CD4-positive, alpha-beta T cell treated with Interleukin-17A for 4 hours (primary cell): ENCODE measurements at regions not wholly inside any gene's neighbourhood (a gene's known extent, or its start where the extent isn't known, plus 50 kb on each side); places are given as distances from the start of the nearest gene placed in this dataset.

Experiments
- DNase-seq: peaks from one replicate; pipeline ENCODE4 v3.0.0-alpha.2; 2020; ENCODE audit warnings: mixed read lengths

DNA sequence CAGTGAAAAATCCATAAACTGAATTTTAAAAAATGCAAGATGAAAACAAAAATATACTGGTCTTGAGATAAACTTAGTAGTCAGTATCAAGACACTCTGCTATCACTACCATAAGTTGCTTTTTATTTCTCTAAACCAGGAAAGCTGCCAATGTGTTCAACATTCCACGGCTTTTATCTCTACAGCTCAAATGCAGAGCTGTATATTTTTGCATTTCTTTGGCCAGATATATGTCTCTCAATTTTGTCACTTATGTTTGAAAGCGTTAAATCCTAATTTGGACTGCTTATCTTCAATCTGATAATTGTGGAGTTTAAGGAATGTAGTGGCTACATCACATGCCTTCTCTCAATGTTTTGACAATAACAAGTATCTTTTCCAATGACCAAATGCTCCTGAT, 609.5 kb downstream of the EPHA4 start:
- DNase-seq: no peak

DNA sequence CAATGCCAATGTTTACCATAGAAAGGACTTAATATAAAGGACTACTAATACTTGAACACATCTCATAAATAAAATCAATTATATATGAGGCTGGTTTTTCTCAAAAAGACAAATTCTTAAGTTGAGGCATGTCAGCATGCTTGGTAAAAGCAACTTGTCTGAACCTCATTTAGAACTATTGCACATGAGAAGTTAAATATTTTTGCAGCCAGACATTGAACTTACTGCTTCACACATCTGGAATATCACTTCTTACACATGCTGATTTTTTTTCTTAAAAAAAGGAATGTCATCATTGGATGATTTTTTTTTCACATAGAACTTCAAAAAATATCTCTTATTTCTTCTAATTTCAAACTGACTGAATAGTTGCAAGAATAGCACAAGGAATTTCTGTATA, 609.0 kb downstream of the EPHA4 start:
- no peak for DNase-seq

DNA sequence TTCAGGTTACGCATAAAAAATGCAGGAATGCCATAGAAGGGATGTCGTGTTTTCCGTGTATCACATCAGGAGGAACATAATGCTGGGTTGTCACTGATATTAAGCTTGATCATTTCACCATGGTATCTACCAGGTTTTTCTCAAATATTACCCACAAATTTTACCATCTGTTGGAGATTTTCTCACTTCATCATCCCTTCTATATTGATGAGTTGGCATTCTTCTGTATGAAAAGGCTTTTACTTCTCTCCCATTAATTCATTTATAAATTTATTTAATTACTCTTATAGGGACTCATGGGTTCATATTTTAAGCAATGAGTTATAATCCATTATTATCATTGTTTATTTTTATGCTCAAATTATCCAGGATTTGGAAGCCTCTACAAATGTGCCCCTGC, 608.2 kb downstream of the EPHA4 start:
- DNase-seq: no peak

DNA sequence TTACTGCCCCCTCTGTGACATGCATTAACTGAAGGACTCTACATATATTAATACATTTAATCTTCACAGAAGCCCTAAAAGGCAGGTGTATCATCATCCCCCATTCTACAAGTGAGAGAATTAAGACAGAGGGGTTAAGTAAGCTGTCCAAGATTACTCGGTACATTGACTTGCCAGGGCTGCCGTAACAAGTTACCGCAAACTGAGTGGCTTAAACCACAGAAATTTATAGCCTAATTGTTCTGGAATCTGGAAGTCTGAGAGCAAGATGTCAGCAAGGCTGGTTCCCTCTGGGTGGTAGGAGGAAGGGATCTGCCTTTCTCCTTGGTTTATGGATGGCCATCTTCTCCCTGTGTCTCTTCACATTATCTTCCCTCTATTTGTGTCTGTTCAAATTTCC, 605.5 kb downstream of the EPHA4 start:
- no peak for DNase-seq

DNA sequence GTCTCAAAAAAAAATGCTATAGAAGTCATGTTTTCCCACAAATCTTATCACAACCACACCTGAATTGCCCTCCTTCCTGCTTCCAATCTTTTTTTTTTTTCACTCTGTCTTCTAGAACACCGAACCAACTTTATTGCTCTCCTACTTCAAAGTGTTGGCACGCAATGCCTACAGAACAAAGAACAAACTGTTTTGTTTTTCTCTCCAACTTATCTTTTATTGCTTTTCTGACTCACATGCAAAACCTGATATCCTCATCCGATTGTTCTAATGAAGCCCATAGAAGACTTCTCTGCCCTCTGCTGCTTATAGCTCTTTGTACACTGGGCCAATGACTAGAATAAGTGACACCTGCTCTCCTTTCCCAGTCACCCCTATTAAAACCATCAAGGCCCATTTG, 602.8 kb downstream of the EPHA4 start:
- DNase-seq: no peak

DNA sequence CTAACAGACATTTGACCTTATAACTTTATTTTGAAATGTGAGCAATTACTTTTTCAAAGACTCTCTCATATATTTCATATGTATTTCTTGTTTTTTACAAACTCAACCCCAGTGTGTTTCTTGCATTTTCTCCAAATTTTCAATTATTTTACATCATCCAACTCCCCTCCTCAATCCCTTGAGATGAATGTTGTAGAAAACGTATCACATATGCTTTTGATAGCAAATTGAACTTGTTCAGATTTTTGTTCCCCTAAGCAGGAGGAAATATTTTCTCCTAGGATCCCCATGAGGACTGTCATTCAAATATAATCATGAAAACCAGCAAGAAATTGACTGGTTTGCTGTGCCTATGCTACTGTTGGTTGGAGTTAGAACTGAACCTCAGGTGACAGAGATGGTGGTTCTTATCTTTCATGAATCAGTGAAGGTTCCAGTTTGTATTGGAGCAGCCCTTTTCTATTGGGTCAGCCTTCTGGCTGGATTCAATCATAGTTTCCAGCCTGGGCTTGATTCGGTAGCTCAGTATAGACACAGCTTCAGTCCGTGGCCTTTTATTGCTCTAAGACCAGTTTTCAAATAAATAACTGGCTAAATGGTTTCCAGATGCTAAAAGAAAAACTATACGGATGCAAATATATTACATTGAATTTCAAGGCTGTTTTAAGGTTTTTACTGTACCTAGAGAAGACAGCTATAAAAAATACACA, 591.0 kb downstream of the EPHA4 start:
- no peak for DNase-seq

DNA sequence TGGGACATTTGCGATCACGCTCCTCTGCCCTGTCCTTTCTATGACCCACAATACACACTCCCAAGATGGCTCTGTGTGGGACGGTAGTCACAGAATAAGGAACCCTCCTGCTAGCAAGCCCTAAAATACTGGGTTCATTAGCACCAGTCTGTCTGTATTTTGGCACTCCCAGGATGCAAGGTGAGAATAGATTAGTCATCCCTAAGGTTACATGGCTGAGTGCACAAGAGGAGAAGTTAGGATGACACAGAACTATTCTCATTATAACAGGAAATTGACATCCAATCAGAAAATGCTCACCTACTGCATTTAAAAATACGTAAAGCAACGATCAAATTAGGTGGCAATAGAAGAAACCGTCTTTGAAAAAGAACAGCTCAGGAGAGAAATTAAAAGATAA, 590.2 kb downstream of the EPHA4 start:
- DNase-seq: no peak

DNA sequence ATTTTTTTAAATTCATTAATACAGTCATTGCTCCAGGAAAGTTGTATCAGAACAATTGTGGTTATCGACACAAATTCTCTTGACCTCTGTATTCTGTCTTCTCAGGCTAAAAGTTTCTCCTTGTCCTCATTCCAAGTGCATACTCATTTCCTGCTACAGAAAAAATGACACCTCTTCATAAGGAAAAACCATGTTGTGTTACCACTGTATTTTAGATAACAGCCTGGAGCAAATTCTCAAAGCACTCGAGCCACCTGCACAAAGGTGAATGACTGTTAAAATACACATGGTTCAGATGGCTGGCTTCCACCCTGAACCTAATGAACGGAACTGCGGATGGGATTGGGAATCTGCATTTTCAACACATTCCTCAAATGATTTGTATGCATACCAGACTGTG, 586.5 kb downstream of the EPHA4 start:
- no peak for DNase-seq

DNA sequence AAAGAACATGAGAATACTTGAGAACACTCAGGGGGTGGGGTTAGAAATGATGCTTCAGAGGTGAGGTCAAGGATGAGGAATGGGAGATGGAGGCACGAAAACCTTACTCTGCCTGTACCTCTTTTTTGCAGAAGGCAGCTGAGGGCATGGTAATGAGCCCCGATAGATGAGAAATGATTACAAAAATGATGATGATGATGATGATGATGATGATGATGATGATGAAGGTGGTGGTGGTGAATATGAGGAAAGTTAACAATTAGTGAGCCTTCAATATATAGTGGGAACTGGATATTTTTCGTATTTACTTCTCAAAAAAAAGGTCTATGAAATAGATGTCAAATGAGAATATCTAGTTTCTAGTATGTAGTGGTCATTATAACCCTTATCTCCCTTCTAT, 584.3 kb downstream of the EPHA4 start:
- no peak for DNase-seq

DNA sequence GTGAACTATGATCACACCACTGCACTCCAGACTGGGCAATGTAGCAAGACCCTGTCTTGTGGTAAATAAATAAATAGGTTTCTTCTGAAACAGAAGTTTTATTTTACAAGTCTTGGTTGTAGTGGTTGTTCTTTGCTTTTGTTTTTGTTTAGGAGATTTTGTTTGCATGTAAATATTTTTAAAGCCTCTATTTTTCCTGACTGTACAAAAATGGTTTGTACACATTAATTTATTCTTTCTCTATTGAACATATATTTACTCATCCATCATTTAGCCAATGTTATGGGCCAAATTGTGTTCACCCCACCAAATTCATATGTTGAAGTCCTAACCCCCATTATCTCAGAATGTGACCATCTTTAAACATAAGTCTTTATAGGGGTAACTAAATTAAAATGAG, 580.1 kb downstream of the EPHA4 start:
- DNase-seq: no peak

DNA sequence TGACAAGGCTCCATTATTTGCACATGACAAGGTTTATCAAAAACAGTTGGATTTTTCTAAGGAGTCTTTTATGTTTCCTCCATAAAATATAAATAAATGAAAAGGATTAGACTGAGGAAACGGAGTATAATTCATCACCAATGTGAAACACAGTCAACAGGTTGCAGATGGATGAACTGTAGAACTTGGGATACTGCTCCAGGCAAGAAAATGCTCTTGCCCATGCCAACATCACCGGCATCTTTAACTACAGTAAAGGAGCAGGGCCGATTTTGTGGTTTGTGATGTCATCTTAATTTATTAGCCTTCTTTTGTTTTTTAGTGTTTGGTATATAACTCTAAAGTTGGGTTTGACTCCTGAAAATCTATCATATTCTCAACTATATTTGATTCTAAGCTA, 577.3 kb downstream of the EPHA4 start:
- DNase-seq: no peak

DNA sequence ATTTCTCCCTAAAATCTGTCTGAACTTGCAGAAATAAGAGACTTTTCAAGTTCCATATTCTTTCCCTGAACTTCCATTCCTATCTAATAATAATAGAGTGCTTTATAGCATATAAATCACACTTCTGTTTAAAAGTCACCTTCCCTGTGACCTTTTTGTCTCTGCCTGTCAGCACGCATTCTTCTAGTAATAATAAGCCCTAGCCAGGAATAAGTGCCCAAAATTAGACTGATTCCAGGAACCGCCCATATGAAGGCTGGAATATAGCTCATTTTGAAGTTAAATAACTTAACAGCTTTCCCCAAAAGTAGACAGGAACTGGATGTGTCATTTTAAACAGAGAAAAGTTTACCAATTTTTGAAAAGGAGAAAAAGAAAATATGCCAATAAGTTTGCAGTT, 576.5 kb downstream of the EPHA4 start:
- DNase-seq: no peak

DNA sequence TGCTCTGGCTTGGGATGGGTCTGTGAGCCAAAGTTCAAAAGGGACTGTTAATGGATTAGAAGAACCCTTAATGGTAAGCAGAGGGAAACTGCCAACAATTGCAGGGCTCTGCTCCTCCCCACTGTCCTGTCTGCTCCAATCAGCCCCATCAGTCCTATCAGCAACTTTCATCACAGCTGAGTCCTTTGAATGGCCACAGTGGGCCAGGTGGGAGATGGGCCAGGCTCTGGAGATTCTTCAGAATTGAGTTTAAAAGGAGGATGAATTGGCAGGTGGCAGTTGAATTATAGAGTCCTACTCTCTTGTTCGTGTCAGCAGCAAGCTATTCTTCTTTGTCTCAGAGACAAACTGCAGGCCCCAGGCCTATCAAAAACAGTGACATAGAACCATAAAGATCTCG, 573.9 kb downstream of the EPHA4 start:
- no peak for DNase-seq

DNA sequence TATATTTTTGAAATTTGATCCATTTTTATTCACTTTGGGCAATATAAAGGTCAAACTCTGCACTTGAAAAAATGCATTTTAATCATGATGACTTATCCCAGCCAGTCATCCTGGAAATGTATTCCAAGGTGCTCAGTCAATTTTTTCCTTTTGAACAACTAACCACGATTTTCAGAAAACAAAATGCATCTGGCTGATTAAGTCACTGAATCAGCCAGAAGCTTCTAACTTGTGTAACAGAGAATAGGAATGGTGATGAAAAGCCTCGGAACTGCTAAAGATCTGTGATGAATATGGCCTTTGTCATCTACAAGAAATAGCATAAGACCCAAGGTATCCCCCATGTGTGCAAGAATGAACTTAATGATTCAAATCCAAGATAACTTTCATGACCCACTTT, 572.7 kb downstream of the EPHA4 start:
- no peak for DNase-seq

DNA sequence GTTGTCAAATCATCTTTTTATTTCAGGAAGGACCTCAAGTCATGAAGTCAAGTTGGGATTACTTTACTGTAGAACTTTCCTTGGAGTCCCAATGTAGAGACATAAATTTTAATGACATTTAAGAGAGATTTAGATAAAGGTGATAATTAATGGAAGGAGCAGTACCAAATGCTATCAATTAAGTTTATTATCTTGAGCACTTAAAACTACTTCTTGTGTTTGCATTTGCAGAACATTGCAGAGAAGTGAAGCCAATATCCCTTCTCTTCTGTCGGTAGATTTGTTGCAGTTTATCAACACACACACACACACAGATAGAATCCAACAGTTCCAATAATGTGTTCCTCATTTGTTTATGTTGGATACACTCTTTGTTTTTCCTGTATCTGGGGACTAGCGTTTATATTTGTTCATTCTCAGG, 570.7 kb downstream of the EPHA4 start:
- DNase-seq: no peak

DNA sequence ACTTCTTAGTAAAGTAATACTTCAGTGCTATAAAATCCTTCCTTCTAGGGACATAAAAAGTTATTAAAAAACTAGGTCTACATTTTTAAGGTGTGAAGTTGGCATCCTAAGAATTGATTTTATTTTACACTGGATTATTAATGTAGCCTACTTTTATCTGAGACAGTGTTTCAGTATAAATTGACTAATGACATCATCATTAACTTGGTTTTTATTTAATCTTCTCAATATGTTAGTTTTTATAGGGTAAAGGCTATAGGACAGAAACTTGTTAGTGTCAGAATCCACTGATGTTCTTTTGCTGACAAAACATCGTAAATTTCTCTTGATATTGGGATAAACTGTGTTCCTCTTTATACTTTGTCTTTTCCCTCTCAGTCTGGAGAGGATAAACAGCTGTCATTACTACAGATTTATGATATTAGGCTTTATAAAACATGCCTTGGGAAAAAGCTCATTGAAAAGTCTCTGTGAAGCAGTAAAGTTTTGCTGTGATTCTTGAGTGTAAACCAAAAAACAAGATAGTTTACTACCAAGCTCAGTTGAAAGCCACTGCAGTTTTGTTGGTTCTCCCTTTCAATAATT, 569.9 kb downstream of the EPHA4 start:
- no peak for DNase-seq

DNA sequence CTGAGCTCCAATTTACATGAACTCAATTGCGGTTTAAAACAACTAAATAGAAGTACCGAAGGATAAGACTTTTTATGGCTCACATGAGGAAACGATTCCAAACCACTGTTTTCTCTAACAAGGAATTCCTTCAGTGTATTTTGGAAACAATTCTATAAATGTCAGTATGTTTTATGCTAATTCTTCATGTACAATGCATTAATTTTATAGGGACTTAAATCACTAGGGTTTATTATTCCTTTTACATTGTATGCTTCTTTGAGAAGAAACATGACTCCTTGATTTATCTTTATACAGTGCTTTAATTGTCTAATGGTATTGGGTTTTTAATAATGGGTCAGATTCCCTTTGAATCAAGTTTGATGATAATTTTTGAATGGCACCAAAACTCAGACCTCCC, 566.8 kb downstream of the EPHA4 start:
- no peak for DNase-seq

DNA sequence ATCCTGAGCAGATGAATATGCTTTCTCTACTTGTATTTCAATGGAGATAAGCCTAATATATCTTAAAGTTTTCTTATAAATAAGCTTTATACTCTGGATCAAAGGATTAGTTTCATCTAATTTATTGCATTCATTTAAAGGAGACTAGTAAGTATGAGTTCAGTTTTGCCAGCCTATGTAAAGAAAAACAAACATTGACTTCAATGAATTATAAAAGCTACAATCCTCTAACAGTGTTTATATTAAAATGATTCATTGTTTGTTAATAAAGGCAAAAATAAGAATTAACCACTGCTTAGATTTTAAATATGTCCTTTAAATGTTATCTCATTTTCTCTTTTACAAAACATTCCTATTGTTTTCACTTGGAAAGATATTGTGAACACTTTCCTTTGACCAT, 566.0 kb downstream of the EPHA4 start:
- no peak for DNase-seq

DNA sequence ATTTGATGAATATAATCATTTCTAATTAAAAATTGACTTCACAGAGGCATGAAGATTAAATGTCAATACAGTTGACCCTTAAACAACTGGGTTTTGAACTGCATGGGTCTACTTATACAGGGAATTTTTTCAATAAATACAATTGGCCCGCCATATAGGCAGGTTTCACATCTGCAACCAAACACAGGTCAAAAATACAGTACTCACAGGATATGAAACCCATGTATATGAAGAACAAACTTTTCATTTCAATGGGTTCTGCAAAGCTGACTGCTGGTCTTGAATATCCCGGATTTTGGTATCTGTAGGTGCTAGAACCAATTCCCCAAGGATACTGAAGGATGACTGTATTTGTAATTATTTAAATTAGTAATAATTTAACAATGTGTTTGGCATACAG, 555.6 kb downstream of the EPHA4 start:
- DNase-seq: no peak

DNA sequence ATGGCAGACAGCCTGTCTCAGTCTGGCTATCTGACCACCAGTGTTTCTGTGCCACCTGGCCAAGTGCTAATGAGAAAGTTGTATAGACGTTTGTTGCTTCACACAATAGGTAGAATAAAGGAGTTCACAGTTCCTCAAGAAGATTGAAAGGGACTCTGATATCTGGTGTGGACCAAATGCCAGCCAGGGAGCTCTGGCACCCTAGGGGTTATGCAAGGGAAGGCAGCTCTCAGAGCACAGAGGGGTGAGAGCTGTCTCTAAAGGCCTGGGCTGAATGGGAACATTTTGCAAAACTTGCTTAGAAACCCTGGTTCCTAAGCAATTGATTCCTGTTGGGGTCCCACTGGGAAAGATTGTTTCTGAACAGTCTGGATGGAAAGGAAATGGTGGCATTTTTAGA, 553.8 kb downstream of the EPHA4 start:
- no peak for DNase-seq

DNA sequence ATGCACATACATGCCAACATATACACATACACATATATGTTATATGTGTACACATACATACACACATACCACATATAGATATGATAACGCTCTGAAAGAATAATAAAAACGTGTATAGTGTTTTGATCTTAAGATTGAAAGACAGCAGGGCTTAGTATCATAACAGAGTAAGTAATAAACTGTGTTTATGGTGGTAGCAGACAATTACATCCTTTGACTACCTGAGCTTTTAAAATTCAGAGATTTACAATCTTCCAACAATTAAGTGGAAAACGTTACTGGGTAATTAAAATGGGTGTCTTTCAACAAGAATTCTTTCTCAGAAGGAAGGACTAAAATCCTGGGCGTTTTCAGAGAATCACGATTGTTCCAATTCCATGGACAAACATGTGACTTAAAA, 552.4 kb downstream of the EPHA4 start:
- DNase-seq: no peak

DNA sequence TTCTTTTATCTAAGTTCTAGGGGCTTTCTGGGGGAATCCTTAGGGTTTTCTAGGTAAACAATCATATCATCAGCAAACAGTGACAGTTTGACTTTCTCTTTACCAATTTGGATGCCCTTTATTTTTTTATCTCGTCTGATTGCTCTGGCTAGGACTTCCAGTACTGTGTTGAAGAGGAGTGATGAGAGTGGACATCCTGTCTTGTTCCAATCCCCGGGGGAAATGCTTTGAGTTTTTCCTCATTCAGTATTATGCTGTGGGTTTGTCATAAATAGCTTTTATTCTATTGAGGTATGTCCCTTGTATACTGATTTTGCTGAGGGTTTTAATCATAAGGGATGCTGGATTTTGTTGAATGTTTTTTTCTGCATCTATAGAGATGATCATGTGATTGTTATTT, 549.5 kb downstream of the EPHA4 start:
- no peak for DNase-seq

DNA sequence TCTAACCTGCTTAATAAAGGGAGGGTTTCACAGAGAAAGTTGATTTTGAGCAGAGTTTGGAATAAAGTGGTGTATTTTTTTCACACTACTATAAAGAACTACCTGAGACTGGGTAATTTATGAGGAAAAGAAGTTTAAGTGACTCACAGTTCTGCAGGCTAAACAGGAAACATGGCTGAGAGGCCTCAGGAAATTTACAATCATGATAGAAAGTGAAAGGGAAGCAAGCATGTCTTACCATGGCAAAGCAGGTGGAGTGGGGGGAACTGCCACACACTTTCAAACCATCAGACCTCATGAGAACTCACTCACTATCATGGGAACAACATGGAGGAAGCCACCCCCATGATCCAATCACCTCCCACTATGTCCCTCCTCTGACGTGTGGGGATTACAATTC, 546.7 kb downstream of the EPHA4 start:
- no peak for DNase-seq

DNA sequence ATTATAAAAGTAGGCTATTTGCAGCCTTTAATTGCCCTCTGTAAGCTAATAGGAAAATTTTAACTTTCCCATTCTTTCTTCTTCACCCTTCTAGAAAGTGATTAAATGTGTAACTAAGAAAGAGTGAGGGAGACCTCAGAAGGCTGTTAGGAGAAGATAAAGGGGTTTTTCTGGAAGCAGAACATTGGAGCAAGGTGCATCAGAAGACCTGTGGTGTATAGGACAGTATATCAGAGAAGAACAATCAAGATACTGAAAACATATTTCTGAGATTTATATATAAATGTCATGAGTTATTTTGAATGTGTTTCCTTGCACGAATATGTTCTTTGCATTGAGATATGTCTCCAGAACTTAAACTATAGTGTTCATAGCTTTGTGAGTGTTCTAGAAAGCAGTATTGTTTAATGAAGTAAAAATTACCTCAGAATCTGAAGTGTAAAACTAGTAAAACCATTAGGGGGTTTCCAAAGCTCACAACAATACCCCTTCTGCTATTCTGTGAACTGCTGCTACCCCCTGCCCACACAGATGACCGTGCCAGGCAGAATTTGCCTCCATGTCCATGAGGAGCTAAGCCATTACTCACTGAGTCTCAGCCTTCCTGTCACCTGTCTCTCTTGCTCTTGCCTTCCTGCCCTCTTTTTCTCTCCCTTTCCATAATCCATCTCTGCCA, 537.9 kb downstream of the EPHA4 start:
- DNase-seq: no peak

DNA sequence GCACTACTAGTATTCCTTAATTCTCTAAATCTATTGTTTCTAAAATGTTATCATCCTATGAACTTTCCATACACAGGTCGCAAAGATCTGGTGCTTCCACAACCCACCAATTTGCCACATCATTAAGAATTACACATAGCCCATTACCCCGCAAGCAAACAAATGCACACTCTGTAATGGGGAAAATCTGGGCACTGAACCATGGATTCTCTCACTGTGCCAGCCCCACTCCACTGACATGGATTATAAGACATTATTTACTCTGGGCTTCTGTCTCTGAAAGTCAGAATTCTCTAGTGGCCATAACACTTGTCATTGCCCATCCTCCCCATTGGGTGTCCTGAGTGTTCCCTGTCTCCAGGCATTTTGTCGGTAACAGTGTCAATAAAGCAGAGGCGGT, 537.1 kb downstream of the EPHA4 start:
- DNase-seq: no peak
